Astrocyte (in vitro differentiated cells and primary cell): ENCODE measurements at regions not wholly inside any gene's neighbourhood (a gene's known extent, or its start where the extent isn't known, plus 50 kb on each side); places are given as distances from the start of the nearest gene placed in this dataset.

Experiments used
- DNase-seq: peaks from one replicate; pipeline ENCODE4 v3.0.0-alpha.2; 2010; ENCODE audit warnings: low read depth
- FAIRE-seq: peaks from 2 replicates; lab custom pipeline; 2011; peaks lifted over from hg19 to GRCh38; lab: Jason Lieb, UNC
- H2AFZ ChIP-seq: 2 replicates; pipeline ENCODE4 v1.6.0; 2012; ENCODE audit warnings: low read depth, low read length, inconsistent platforms
- H3K27ac ChIP-seq: 2 replicates; pipeline ENCODE4 v1.5.1; 2011; ENCODE audit warnings: low read depth, low read length, inconsistent platforms
- H3K27me3 ChIP-seq: 2 replicates; pipeline ENCODE4 v1.6.0; 2011; ENCODE audit warnings: low read length, inconsistent platforms; ENCODE audit not compliant: insufficient read depth
- H3K36me3 ChIP-seq: 2 replicates; pipeline ENCODE4 v1.5.1; 2011; ENCODE audit warnings: low read length, inconsistent platforms; ENCODE audit not compliant: insufficient read depth
- H3K4me1 ChIP-seq: 2 replicates; pipeline ENCODE4 v1.5.1; 2011; ENCODE audit warnings: low read length, inconsistent platforms; ENCODE audit not compliant: insufficient read depth
- H3K4me2 ChIP-seq: 2 replicates; pipeline ENCODE4 v1.6.0; 2012; ENCODE audit warnings: low read length, inconsistent platforms
- H3K4me3 ChIP-seq: 2 replicates; pipeline ENCODE4 v1.5.1; 2011; ENCODE audit warnings: low read depth, mild to moderate bottlenecking, low read length, inconsistent platforms; ENCODE audit not compliant: insufficient read depth
- H3K79me2 ChIP-seq: 2 replicates; pipeline ENCODE4 v1.6.0; 2012; ENCODE audit warnings: mild to moderate bottlenecking, low read length, inconsistent platforms; ENCODE audit not compliant: insufficient read depth
- H3K9ac ChIP-seq: 2 replicates; pipeline ENCODE4 v1.6.0; 2012; ENCODE audit warnings: mild to moderate bottlenecking, low read length, inconsistent platforms
- H3K9me3 ChIP-seq: 2 replicates; pipeline ENCODE4 v1.5.1; 2012; ENCODE audit warnings: low read depth, mild to moderate bottlenecking, low read length, inconsistent platforms; ENCODE audit not compliant: insufficient read depth
- H4K20me1 ChIP-seq: 2 replicates; pipeline ENCODE4 v1.6.0; 2012; ENCODE audit warnings: low read length, inconsistent platforms; ENCODE audit not compliant: insufficient read depth
- H3K27ac Mint-ChIP-seq: one replicate; pipeline ENCODE4 v1.8.0; 2021; ENCODE audit warnings: mild to moderate bottlenecking, mixed read lengths; ENCODE audit not compliant: unreplicated experiment
- H3K27me3 Mint-ChIP-seq: one replicate; pipeline ENCODE4 v1.8.0; 2021; ENCODE audit warnings: low read depth, mixed read lengths; ENCODE audit not compliant: unreplicated experiment
- H3K36me3 Mint-ChIP-seq: one replicate; pipeline ENCODE4 v1.8.0; 2021; ENCODE audit warnings: low read depth, mixed read lengths; ENCODE audit not compliant: unreplicated experiment
- H3K4me1 Mint-ChIP-seq: one replicate; pipeline ENCODE4 v1.8.0; 2021; ENCODE audit warnings: low read depth, mixed read lengths; ENCODE audit not compliant: unreplicated experiment
- H3K4me3 Mint-ChIP-seq: one replicate; pipeline ENCODE4 v1.8.0; 2021; ENCODE audit warnings: mild to moderate bottlenecking, moderate library complexity, mixed read lengths; ENCODE audit not compliant: unreplicated experiment
- H3K9me3 Mint-ChIP-seq: one replicate; pipeline ENCODE4 v1.8.0; 2021; ENCODE audit warnings: mild to moderate bottlenecking, mixed read lengths; ENCODE audit not compliant: unreplicated experiment
- CTCF ChIP-seq: IDR thresholded peaks from 2 replicates; pipeline ENCODE4 v1.5.1; 2011; ENCODE audit warnings: low read depth, mild to moderate bottlenecking, inconsistent platforms, low read length, moderate library complexity; ENCODE audit not compliant: insufficient read depth
- EZH2 ChIP-seq: IDR thresholded peaks from 2 replicates; pipeline ENCODE4 v1.6.1; 2012; ENCODE audit warnings: mild to moderate bottlenecking, low read length, inconsistent platforms; ENCODE audit not compliant: insufficient read depth

- FAIRE-seq (no peak), DNase-seq (no peak)
- Histone ChIP-seq H3K36me3 (no peaks in the 10 kb centered on the region), H3K4me1 (no peaks in the 10 kb centered on the region), H3K79me2 (no peaks in the 10 kb centered on the region), H2AFZ (no peak overlapping the region), H3K27ac (no peak overlapping the region), H3K9me3 (no peaks in the 10 kb centered on the region), H3K4me3 (no peak overlapping the region), H4K20me1 (no peaks in the 10 kb centered on the region), H3K27me3 (peaks cover 26% of the 10 kb centered on the region), H3K9ac (no peak overlapping the region), H3K4me2 (no peak overlapping the region)
- no peaks in the 10 kb centered on the region for H3K4me1 Mint-ChIP-seq
- H3K9me3 Mint-ChIP-seq, result no peaks in the 10 kb centered on the region
- TF ChIP-seq EZH2 (no peak), CTCF (no peak)
- H3K36me3 Mint-ChIP-seq, result no peaks in the 10 kb centered on the region
- H3K27me3 Mint-ChIP-seq, result peaks cover 46% of the 10 kb centered on the region
- H3K27ac Mint-ChIP-seq, result no peak overlapping the region
- no peak overlapping the region for H3K4me3 Mint-ChIP-seq
Measured at GRCh38 chr10:100632027-100632426, 96.3 kb downstream of the HIF1AN start.

GRCh38 chr10:100634034-100634433, 98.3 kb downstream of the HIF1AN start:
- H3K27me3 Mint-ChIP-seq, result peaks cover 53% of the 10 kb centered on the region
- no peak overlapping the region for H3K4me3 Mint-ChIP-seq
- H3K36me3 Mint-ChIP-seq, result no peaks in the 10 kb centered on the region
- Histone ChIP-seq H3K27ac (no peak overlapping the region), H3K4me2 (no peak overlapping the region), H3K9me3 (no peaks in the 10 kb centered on the region), H3K4me3 (no peak overlapping the region), H3K4me1 (no peaks in the 10 kb centered on the region), H3K79me2 (no peaks in the 10 kb centered on the region), H3K27me3 (peaks cover 27% of the 10 kb centered on the region), H2AFZ (no peak overlapping the region), H3K36me3 (no peaks in the 10 kb centered on the region), H3K9ac (no peak overlapping the region), H4K20me1 (no peaks in the 10 kb centered on the region)
- TF ChIP-seq EZH2 (no peak), CTCF (no peak)
- no peak overlapping the region for H3K27ac Mint-ChIP-seq
- peaks cover 2% of the 10 kb centered on the region for H3K4me1 Mint-ChIP-seq
- DNase-seq (no peak), FAIRE-seq (no peak)
- no peaks in the 10 kb centered on the region for H3K9me3 Mint-ChIP-seq

GRCh38 chr10:100636848-100637553, 101.3 kb downstream of the HIF1AN start:
- Mint-ChIP-seq H3K27me3 (peaks cover 62% of the 10 kb centered on the region), H3K4me3 (no peak overlapping the region), H3K9me3 (no peaks in the 10 kb centered on the region), H3K36me3 (no peaks in the 10 kb centered on the region), H3K27ac (no peak overlapping the region), H3K4me1 (peaks cover 2% of the 10 kb centered on the region)
- no peaks in the 10 kb centered on the region for H3K4me1 ChIP-seq
- H3K36me3 ChIP-seq, result no peaks in the 10 kb centered on the region
- H3K4me3 ChIP-seq, result no peak overlapping the region
- no peak overlapping the region for H3K27ac ChIP-seq
- H3K9ac ChIP-seq, result no peak overlapping the region
- H3K9me3 ChIP-seq, result no peaks in the 10 kb centered on the region
- DNase-seq, result no peak
- TF ChIP-seq CTCF (no peak), EZH2 (no peak)
- no peak for FAIRE-seq
- no peaks in the 10 kb centered on the region for H4K20me1 ChIP-seq
- H3K79me2 ChIP-seq, result no peaks in the 10 kb centered on the region
- no peak overlapping the region for H3K4me2 ChIP-seq
- H3K27me3 ChIP-seq, result peaks cover 35% of the 10 kb centered on the region
- no peak overlapping the region for H2AFZ ChIP-seq
